WERI-Rb-1 (cell line): ENCODE measurements at regions not wholly inside any gene's neighbourhood (a gene's known extent, or its start where the extent isn't known, plus 50 kb on each side); places are given as distances from the start of the nearest gene placed in this dataset.

ENCODE experiments used
- DNase-seq: peaks from one replicate; pipeline ENCODE4 v3.0.0-alpha.2; 2020
- H3K27ac ChIP-seq: fragments of 250-450 bp; sonication (Bioruptor Pico); 2 replicates; pipeline ENCODE4 v1.5.1; 2020; ENCODE audit warnings: mild to moderate bottlenecking, moderate library complexity
- H3K27me3 ChIP-seq: fragments of 250-450 bp; sonication (Bioruptor Pico); 2 replicates; pipeline ENCODE4 v1.5.1; 2021; ENCODE audit warnings: mild to moderate bottlenecking, low read depth, moderate library complexity; ENCODE audit not compliant: insufficient read depth, severe bottlenecking
- H3K36me3 ChIP-seq: fragments of 250-450 bp; sonication (Bioruptor Pico); 2 replicates; pipeline ENCODE4 v1.5.1; 2020; ENCODE audit warnings: mild to moderate bottlenecking, moderate library complexity
- H3K4me3 ChIP-seq: 2 replicates; pipeline ENCODE4 v1.5.1; 2011; ENCODE audit warnings: low read depth, mild to moderate bottlenecking, control low read depth, low read length
- H3K9me3 ChIP-seq: fragments of 250-450 bp; sonication (Bioruptor Pico); 2 replicates; pipeline ENCODE4 v1.5.1; 2021; ENCODE audit warnings: mild to moderate bottlenecking, moderate library complexity; ENCODE audit not compliant: severe bottlenecking
- CTCF ChIP-seq: IDR thresholded peaks from 2 replicates; pipeline ENCODE4 v1.5.1; 2011; ENCODE audit warnings: low read depth, mild to moderate bottlenecking, control low read depth, inconsistent platforms, low read length

- no peaks in the 10 kb centered on the region for H3K36me3 ChIP-seq
- H3K27me3 ChIP-seq, result no peaks in the 10 kb centered on the region
- no peak for TF ChIP-seq CTCF
- H3K27ac ChIP-seq, result no peak overlapping the region
- no peaks in the 10 kb centered on the region for H3K9me3 ChIP-seq
- H3K4me3 ChIP-seq, result no peak overlapping the region
- no peak for DNase-seq
Measured at GRCh38 chr2:150601280-150602038, 114.0 kb upstream of the RND3 start.

DNA sequence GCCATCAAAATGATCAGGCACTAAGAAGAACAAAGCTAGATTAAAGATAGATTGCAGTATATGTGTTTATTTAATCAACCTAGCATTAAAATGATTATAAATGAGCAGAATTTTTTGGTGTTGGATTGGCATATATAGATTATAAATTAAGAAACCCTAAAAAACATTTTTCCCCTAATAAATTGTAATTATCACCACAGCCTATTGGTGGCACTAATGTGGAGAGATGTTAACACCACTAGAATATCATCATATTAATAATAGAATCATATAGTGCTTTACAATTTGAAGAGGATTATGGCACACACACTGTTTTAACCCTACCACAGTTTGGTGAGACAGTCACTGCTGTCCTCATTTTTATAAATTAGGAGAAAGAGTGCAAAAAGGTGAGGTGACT is 112.4 kb upstream of the RND3 start:
- H3K9me3 ChIP-seq, result no peaks in the 10 kb centered on the region
- no peak overlapping the region for H3K27ac ChIP-seq
- no peaks in the 10 kb centered on the region for H3K27me3 ChIP-seq
- H3K4me3 ChIP-seq, result no peak overlapping the region
- H3K36me3 ChIP-seq, result no peaks in the 10 kb centered on the region
- no peak for TF ChIP-seq CTCF
- DNase-seq, result no peak

DNA sequence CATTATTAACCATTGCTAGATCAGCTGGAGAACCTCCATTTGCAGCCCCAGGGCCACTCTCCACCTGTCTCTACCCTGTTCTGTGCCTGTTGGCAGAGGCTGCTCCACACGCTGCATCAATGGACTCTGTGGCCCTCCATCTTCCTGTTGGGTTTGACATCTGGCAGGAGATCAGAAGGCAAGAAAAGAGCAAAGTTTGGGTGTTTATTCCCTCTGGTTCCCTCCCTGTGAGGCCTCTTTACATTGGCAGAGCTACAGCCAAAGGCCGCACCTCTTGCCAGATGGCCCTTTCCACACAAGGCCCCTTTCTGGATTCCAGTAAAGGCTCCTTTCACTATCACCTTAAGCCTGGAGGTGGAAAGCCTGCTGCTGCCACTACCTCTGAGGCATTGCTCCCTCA is 110.9 kb upstream of the RND3 start:
- Histone ChIP-seq H3K9me3 (no peaks in the 10 kb centered on the region), H3K27me3 (no peaks in the 10 kb centered on the region), H3K4me3 (no peak overlapping the region), H3K36me3 (no peaks in the 10 kb centered on the region), H3K27ac (no peak overlapping the region)
- no peak for TF ChIP-seq CTCF
- DNase-seq, result peak; percentile 14

DNA sequence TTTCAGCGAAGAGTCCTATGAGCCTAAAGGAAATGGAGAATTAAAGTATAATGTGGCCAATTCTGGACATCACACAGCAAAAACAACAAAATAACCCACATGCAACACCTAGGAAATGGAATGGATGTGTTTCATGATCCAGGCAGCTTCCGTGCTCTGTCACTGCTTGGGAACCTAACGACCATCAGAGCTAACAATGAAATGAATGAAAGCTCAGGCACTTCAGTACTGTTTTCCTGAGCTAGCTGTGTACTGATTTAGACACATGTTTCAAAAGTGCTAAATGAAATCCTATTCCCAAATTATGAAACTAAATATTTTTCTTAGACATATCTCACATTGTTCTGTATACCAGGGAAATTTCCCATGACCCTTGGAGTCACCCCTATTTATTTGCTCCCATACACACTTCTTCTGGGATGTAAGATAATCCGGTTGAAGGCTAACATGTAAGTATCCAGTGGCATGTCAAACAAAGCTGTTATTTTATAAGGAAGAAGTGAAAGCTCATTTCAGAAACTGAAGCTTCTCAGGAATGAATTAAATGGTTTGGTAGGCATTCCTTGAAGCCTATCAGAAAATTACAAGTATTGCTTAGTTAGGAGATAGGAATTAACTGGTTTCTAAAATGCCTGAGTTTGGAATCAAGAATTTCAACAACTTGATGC is 108.5 kb upstream of the RND3 start:
- Histone ChIP-seq H3K27me3 (no peaks in the 10 kb centered on the region), H3K36me3 (no peaks in the 10 kb centered on the region), H3K9me3 (no peaks in the 10 kb centered on the region), H3K4me3 (no peak overlapping the region), H3K27ac (no peak overlapping the region)
- TF ChIP-seq CTCF, result no peak
- DNase-seq, result no peak

DNA sequence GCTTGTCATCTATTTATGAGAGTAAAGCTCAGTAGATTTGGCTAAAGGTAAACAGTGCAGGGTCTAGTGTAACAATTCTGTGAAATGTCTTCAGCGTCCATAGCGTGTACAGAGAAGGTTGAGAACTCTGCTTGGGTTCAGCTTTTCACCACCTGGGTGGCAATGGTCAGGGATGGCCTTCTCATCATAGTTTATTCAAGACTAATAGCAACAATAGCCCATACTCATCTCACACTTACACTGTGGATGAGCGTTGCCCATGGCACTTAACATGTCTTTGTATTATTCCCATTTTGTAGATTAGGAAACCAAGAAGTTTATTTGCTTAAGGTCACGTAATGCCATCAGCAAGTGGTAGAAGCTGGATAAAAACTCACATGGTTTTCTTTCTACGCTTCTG is 106.8 kb upstream of the RND3 start:
- no peak overlapping the region for H3K4me3 ChIP-seq
- H3K36me3 ChIP-seq, result no peaks in the 10 kb centered on the region
- no peaks in the 10 kb centered on the region for H3K27me3 ChIP-seq
- no peak overlapping the region for H3K27ac ChIP-seq
- no peak for TF ChIP-seq CTCF
- H3K9me3 ChIP-seq, result no peaks in the 10 kb centered on the region
- DNase-seq, result no peak
